ENCODE measurements at regions not wholly inside any gene's neighbourhood (a gene's known extent, or its start where the extent isn't known, plus 50 kb on each side); places are given as distances from the start of the nearest gene placed in this dataset.

DNA sequence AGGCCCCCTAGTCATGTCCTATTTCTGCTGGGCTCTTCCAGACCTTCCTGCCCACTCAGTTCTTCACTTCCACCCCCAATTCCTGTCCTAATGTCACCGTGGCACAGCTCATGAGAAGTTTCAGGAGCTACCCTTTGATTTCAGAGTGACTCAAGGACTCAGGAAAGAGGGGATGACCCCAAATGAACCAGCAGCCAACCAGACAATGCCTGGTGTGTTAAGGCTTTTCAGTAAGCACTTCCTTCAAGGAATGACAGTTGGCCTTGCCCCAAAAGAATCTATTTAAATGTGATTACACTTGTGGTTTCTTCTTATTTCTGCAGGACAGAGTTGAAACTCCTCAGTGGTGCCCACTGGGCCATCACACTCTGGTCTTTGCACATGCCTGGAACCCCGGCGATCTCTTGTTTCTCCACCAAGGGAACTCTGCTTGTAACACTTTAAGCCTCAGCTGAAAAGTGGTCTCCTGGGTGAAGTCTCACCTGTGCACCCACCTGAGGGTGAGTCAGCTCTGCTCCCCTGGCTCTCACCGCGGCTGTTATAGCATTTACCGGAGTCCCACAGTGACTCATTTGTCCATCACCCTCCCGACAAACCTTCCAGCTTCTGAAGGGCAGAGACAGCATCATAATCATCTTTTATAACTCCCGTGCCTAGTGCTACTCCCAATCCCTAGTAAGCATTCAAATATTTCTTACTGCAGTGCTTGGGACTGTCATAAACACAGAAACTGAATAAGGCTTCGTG lies 123.0 kb upstream of the SVIL start:
- H3K4me2 ChIP-seq (replicated peaks; ENCODE audit: low read depth, low read length, poor library complexity, severe bottlenecking): no peak overlapping the region
- no peaks in the 10 kb centered on the region for H3K79me2 ChIP-seq (ENCODE audit: control insufficient read depth, insufficient read depth, low read length)
- H3K4me1 ChIP-seq (ENCODE audit: control insufficient read depth in 2 of 2, insufficient read depth in 2 of 2, low read length in 2 of 2): no peaks in the 10 kb centered on the region
- no peak for ATAC-seq (ENCODE audit: low read depth)
- no peak overlapping the region for H3K27ac ChIP-seq (ENCODE audit: low read length in 2 of 2)
- no peak for TF ChIP-seq EZH2 (IDR thresholded peaks at IDR 0.05; ENCODE audit: borderline replicate concordance, insufficient read depth, low read depth, low read length, poor library complexity, severe bottlenecking)
- TF ChIP-seq, protein P1, sequence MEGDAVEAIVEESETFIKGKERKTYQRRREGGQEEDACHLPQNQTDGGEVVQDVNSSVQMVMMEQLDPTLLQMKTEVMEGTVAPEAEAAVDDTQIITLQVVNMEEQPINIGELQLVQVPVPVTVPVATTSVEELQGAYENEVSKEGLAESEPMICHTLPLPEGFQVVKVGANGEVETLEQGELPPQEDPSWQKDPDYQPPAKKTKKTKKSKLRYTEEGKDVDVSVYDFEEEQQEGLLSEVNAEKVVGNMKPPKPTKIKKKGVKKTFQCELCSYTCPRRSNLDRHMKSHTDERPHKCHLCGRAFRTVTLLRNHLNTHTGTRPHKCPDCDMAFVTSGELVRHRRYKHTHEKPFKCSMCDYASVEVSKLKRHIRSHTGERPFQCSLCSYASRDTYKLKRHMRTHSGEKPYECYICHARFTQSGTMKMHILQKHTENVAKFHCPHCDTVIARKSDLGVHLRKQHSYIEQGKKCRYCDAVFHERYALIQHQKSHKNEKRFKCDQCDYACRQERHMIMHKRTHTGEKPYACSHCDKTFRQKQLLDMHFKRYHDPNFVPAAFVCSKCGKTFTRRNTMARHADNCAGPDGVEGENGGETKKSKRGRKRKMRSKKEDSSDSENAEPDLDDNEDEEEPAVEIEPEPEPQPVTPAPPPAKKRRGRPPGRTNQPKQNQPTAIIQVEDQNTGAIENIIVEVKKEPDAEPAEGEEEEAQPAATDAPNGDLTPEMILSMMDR (IDR thresholded peaks at IDR 0.05): no peak
- H3K27ac Mint-ChIP-seq: no peak overlapping the region
- ChIA-PET POLR2A (no interaction called here), CTCF (no interaction called here)
- no peak overlapping the region for H3K4me3 ChIP-seq (ENCODE audit: control extremely low read depth in 1 of 5, extremely low read depth in 1 of 5, insufficient read depth in 1 of 5, low read depth in 2 of 5, low read length in 4 of 5)
- H3K27me3 Mint-ChIP-seq: peaks cover 4% of the 10 kb centered on the region
- no peak overlapping the region for H3K4me3 Mint-ChIP-seq
- no peaks in the 10 kb centered on the region for H3K9me3 ChIP-seq (ENCODE audit: control extremely low read depth in 1 of 3, control insufficient read depth in 2 of 3, insufficient read depth in 1 of 3, low read length in 2 of 3)
- no peaks in the 10 kb centered on the region for H3K4me1 Mint-ChIP-seq
- DNase-seq: no peak
- no peaks in the 10 kb centered on the region for H4K20me1 ChIP-seq (ENCODE audit: control insufficient read depth, insufficient read depth, low read length, poor library complexity, severe bottlenecking)
- intact Hi-C loops (cut with micrococcal nuclease): no loop called here
- H3K9ac ChIP-seq (ENCODE audit: low read length): no peak overlapping the region
- H2AFZ ChIP-seq (ENCODE audit: insufficient read depth, low read depth, low read length, poor library complexity, severe bottlenecking): no peak overlapping the region
- H3K36me3 ChIP-seq (replicated peaks in 1 of 2; ENCODE audit: control extremely low read depth in 1 of 2, control insufficient read depth in 1 of 2, extremely low read depth in 1 of 2, insufficient read depth in 2 of 2, low read length in 1 of 2): no peaks in the 10 kb centered on the region
- 84% methylated on average over 6 of the region's 9 CpGs for WGBS (ENCODE audit: insufficient coverage)
- H3K9me3 Mint-ChIP-seq (ENCODE audit: insufficient read depth): no peaks in the 10 kb centered on the region
- no peaks in the 10 kb centered on the region for H3K27me3 ChIP-seq (replicated peaks in 1 of 4; ENCODE audit: control extremely low read depth in 1 of 4, control insufficient read depth in 3 of 4, insufficient read depth in 4 of 4, low read length in 3 of 4)

DNA sequence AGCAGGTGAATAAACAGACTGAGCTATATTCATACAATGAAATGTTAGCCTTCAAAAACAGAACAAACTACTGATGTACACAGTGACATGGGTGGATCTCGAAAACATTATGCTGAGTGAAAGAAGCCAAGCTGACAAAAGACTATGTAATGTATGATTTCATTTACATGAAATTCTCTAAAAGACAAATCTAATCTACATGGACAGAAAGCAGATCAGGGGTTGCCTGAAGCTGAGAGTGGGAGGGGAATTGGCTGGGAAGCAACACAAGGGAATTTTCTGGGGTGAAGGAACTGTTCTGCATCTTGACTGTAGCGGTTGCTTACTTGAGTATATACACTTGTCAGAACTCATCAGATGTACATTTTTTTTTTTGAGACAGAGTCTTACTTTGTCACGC lies 121.7 kb upstream of the SVIL start:
- Histone ChIP-seq H3K79me2 (ENCODE audit: control insufficient read depth, insufficient read depth, low read length) (no peaks in the 10 kb centered on the region), H3K4me2 (replicated peaks; ENCODE audit: low read depth, low read length, poor library complexity, severe bottlenecking) (no peak overlapping the region), H4K20me1 (ENCODE audit: control insufficient read depth, insufficient read depth, low read length, poor library complexity, severe bottlenecking) (no peaks in the 10 kb centered on the region), H3K27me3 (replicated peaks in 1 of 4; ENCODE audit: control extremely low read depth in 1 of 4, control insufficient read depth in 3 of 4, insufficient read depth in 4 of 4, low read length in 3 of 4) (no peaks in the 10 kb centered on the region), H3K36me3 (replicated peaks in 1 of 2; ENCODE audit: control extremely low read depth in 1 of 2, control insufficient read depth in 1 of 2, extremely low read depth in 1 of 2, insufficient read depth in 2 of 2, low read length in 1 of 2) (no peaks in the 10 kb centered on the region), H3K9me3 (ENCODE audit: control extremely low read depth in 1 of 3, control insufficient read depth in 2 of 3, insufficient read depth in 1 of 3, low read length in 2 of 3) (no peaks in the 10 kb centered on the region), H2AFZ (ENCODE audit: insufficient read depth, low read depth, low read length, poor library complexity, severe bottlenecking) (no peak overlapping the region), H3K27ac (ENCODE audit: low read length in 2 of 2) (no peak overlapping the region), H3K9ac (ENCODE audit: low read length) (no peak overlapping the region), H3K4me1 (ENCODE audit: control insufficient read depth in 2 of 2, insufficient read depth in 2 of 2, low read length in 2 of 2) (no peaks in the 10 kb centered on the region), H3K4me3 (ENCODE audit: control extremely low read depth in 1 of 5, extremely low read depth in 1 of 5, insufficient read depth in 1 of 5, low read depth in 2 of 5, low read length in 4 of 5) (no peak overlapping the region)
- CTCF ChIA-PET: no interaction called here
- POLR2A ChIA-PET: no interaction called here
- H3K27ac Mint-ChIP-seq: no peak overlapping the region
- H3K27me3 Mint-ChIP-seq: peaks cover 4% of the 10 kb centered on the region
- no peak for ATAC-seq (ENCODE audit: low read depth)
- no CpG with 5 or more reads among the region's 3 CpGs for WGBS (ENCODE audit: insufficient coverage)
- H3K4me1 Mint-ChIP-seq: no peaks in the 10 kb centered on the region
- intact Hi-C loops (cut with micrococcal nuclease): no loop called here
- H3K9me3 Mint-ChIP-seq (ENCODE audit: insufficient read depth): no peaks in the 10 kb centered on the region
- H3K4me3 Mint-ChIP-seq: no peak overlapping the region
- TF ChIP-seq, protein P1 (IDR thresholded peaks at IDR 0.05): no peak
- no peak for TF ChIP-seq EZH2 (IDR thresholded peaks at IDR 0.05; ENCODE audit: borderline replicate concordance, insufficient read depth, low read depth, low read length, poor library complexity, severe bottlenecking)
- DNase-seq: no peak

Data from B cell (primary cell).